SK-N-SH (cell line): ENCODE measurements at regions not wholly inside any gene's neighbourhood (a gene's known extent, or its start where the extent isn't known, plus 50 kb on each side); places are given as distances from the start of the nearest gene placed in this dataset.

Experiments
- CTCF ChIA-PET: fragments of 300-600, 350-600 bp; formaldehyde crosslinking; extraction: SDS; loops from one replicate; lab custom pipeline; 2021; lab: Yijun Ruan, JAX
- POLR2A ChIA-PET: fragments of 350-600 bp; sonication (Branson Sonifier 250); formaldehyde crosslinking; extraction: SDS; loops from one replicate; lab custom pipeline; 2020; ENCODE audit warnings: antibody characterized with exemption, inconsistent platforms; lab: Yijun Ruan, JAX
- DNase-seq: peaks from one replicate; pipeline ENCODE4 v3.0.0; 2012
- H2AFZ ChIP-seq: fragments of 200-600 bp; sonication (generic); 2 replicates; pipeline ENCODE4 v1.8.1; 2016; ENCODE audit warnings: antibody characterized with exemption, mild to moderate bottlenecking, low read depth
- H3F3A ChIP-seq: fragments of 200-600 bp; sonication (generic); replicated peaks from 2 replicates; pipeline ENCODE3; 2016; ENCODE audit warnings: antibody characterized with exemption, mild to moderate bottlenecking; ENCODE audit not compliant: insufficient read depth
- H3K27ac ChIP-seq, 2 experiments: fragments of 200-500 bp in 1 of 2; fragments of 200-600 bp in 1 of 2; sonication (Bioruptor generic) in 1 of 2; sonication (generic), shearing (Covaris generic) in 1 of 2; 2 replicates each; pipeline versions ENCODE4 v1.5.1 to v1.6.1; 2014 to 2016; ENCODE audit warnings: low read depth in 2 of 2, inconsistent platforms in 1 of 2, low read length in 1 of 2, mild to moderate bottlenecking in 1 of 2, mixed read lengths in 1 of 2
- H3K27me3 ChIP-seq: fragments of 200-600 bp; sonication (generic), shearing (Covaris generic); 2 replicates; pipeline ENCODE4 v1.6.1; 2016; ENCODE audit warnings: mixed run types; ENCODE audit not compliant: insufficient read depth
- H3K36me3 ChIP-seq, 2 experiments: fragments of 200-500 bp in 1 of 2; fragments of 200-600 bp in 1 of 2; sonication (Bioruptor generic) in 1 of 2; sonication (generic) in 1 of 2; replicated peaks in 1 of 2; 2 replicates each; pipeline versions ENCODE3 to v1.5.1; 2014 to 2016; ENCODE audit warnings: low read length in 1 of 2, mild to moderate bottlenecking in 1 of 2; ENCODE audit not compliant: insufficient read depth in 2 of 2, control insufficient read depth in 1 of 2
- H3K4me1 ChIP-seq, 2 experiments: fragments of 200-500 bp in 1 of 2; fragments of 200-600 bp in 1 of 2; sonication (Bioruptor generic) in 1 of 2; sonication (generic), shearing (Covaris generic) in 1 of 2; 2 replicates each; pipeline versions ENCODE4 v1.5.1 to v1.6.1; 2014 to 2016; ENCODE audit warnings: low read depth in 1 of 2, low read length in 1 of 2, mixed run types in 1 of 2; ENCODE audit not compliant: insufficient read depth in 2 of 2, control insufficient read depth in 1 of 2
- H3K4me2 ChIP-seq: fragments of 200-600 bp; sonication (generic), shearing (Covaris generic); 2 replicates; pipeline ENCODE4 v1.6.1; 2017; ENCODE audit warnings: mixed run types
- H3K4me3 ChIP-seq, 2 experiments: fragments of 200-500 bp in 1 of 2; fragments of 200-600 bp in 1 of 2; sonication (Bioruptor generic) in 1 of 2; sonication (generic), shearing (Covaris generic) in 1 of 2; 2 replicates each; pipeline versions ENCODE4 v1.5.1 to v1.8.1; 2014 to 2016; ENCODE audit warnings: low read depth in 2 of 2, inconsistent platforms in 1 of 2, low read length in 1 of 2, mild to moderate bottlenecking in 1 of 2, mixed read lengths in 1 of 2, moderate library complexity in 1 of 2
- H3K79me2 ChIP-seq: fragments of 200-600 bp; sonication (generic); 2 replicates; pipeline ENCODE4 v1.8.1; 2017; ENCODE audit warnings: mild to moderate bottlenecking; ENCODE audit not compliant: insufficient read depth
- H3K9ac ChIP-seq: fragments of 200-600 bp; sonication (generic); 2 replicates; pipeline ENCODE4 v1.6.1; 2017; ENCODE audit warnings: mixed run types
- H3K9me2 ChIP-seq: fragments of 200-600 bp; sonication (generic); 2 replicates; pipeline ENCODE4 v1.6.1; 2017; ENCODE audit warnings: mixed run types
- H3K9me3 ChIP-seq: fragments of 200-600 bp; sonication (generic); 2 replicates; pipeline ENCODE4 v1.6.1; 2017; ENCODE audit warnings: mixed run types, mild to moderate bottlenecking, moderate library complexity
- H4K20me1 ChIP-seq: fragments of 200-600 bp; sonication (generic); 2 replicates; pipeline ENCODE4 v1.6.1; 2017; ENCODE audit warnings: mild to moderate bottlenecking, mixed run types; ENCODE audit not compliant: insufficient read depth
- CHD2 ChIP-seq: fragments of 150-350 bp; IDR thresholded peaks from 2 replicates; pipeline ENCODE4 v1.6.1; 2018; ENCODE audit warnings: low read length; ENCODE audit not compliant: partially characterized antibody
- SIN3A ChIP-seq: IDR thresholded peaks from 2 replicates; pipeline ENCODE4 v1.6.1; 2012; ENCODE audit warnings: low read depth, mild to moderate bottlenecking, low read length, moderate library complexity, borderline replicate concordance
- WGBS: methylation state at CpG from one replicate; pipeline ENCODE4 v1.1.6; 2017; ENCODE audit warnings: low lambda C conversion rate; 5-methylcytosine and 5-hydroxymethylcytosine counted together
- TF ChIP-seq, protein P1 (sequence below): IDR thresholded peaks from 2 replicates; pipeline ENCODE4 v1.4.0; 2012; ENCODE audit warnings: low read depth, borderline replicate concordance
- TF ChIP-seq, protein P2 (sequence below): fragments of 200-600 bp; sonication (generic); IDR thresholded peaks from 2 replicates; pipeline ENCODE4 v1.6.1; 2017; ENCODE audit warnings: antibody characterized with exemption, mild to moderate bottlenecking, moderate library complexity
- TF ChIP-seq, protein P3 (sequence below): IDR thresholded peaks from 2 replicates; pipeline ENCODE4; 2012
- TF ChIP-seq, protein P4 (sequence below): IDR thresholded peaks from 2 replicates; pipeline ENCODE4 v1.4.0; 2012; ENCODE audit warnings: low read depth, borderline replicate concordance

DNA sequence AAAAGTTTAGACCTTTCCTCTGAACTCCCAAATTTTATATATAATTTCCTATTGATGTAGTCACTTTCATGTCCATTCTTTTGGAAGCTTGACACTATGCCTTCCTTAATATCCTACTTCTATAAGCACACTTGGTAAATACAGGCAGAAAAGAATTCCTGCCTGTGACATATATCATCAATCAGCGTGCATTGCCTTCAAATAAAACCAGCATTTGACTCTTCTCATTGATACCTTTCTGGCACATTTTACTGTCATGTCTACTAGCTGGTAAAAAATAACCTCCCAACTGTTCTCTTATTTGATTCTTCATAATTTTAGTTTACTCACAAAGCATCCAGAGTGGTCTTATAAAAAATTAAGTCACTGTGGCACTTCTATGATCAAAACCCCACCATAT lies 693.5 kb downstream of the CBLN2 start:
- Histone ChIP-seq H3K27ac (no peak overlapping the region), H3K9me2 (no peaks in the 10 kb centered on the region), H3K4me1 (no peaks in the 10 kb centered on the region), H3K9ac (no peak overlapping the region), H3K79me2 (no peaks in the 10 kb centered on the region), H2AFZ (no peak overlapping the region), H3K27me3 (no peaks in the 10 kb centered on the region), H3K9me3 (no peaks in the 10 kb centered on the region), H3K36me3 (no peaks in the 10 kb centered on the region), H3K4me3 (no peak overlapping the region), H4K20me1 (no peaks in the 10 kb centered on the region), H3F3A (no peaks in the 10 kb centered on the region), H3K4me2 (no peak overlapping the region)
- TF ChIP-seq, protein P1, sequence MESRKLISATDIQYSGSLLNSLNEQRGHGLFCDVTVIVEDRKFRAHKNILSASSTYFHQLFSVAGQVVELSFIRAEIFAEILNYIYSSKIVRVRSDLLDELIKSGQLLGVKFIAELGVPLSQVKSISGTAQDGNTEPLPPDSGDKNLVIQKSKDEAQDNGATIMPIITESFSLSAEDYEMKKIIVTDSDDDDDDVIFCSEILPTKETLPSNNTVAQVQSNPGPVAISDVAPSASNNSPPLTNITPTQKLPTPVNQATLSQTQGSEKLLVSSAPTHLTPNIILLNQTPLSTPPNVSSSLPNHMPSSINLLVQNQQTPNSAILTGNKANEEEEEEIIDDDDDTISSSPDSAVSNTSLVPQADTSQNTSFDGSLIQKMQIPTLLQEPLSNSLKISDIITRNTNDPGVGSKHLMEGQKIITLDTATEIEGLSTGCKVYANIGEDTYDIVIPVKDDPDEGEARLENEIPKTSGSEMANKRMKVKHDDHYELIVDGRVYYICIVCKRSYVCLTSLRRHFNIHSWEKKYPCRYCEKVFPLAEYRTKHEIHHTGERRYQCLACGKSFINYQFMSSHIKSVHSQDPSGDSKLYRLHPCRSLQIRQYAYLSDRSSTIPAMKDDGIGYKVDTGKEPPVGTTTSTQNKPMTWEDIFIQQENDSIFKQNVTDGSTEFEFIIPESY: no peak
- POLR2A ChIA-PET: no interaction called here
- no peak for DNase-seq
- CTCF ChIA-PET: interaction anchor here (1.1 kb wide), 1 partner anchor 11 kb away, joined by 3 read pairs; no protein-coding TSS in a partner anchor
- WGBS: 47% methylated on average over 1 of the region's 1 CpG

DNA sequence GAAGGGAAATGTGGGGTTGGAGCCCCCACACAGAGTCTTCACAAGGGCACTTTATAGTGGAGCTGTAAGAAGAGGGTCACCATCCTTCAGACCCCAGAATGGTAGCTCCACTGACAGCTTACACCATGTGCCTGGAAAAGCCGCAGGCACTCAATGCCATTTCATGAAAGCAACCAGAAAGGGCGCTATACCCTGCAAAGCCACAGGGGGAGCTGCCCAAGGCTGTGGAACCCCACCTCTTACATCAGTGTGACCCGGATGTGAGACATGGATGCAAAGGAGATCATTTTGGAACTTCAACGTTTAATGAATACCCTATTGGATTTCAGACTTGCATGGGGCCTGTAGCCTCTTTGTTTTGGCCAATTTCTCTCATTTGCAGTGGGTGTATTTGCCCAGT lies 694.7 kb downstream of the CBLN2 start:
- H3F3A ChIP-seq: no peaks in the 10 kb centered on the region
- no peaks in the 10 kb centered on the region for H3K79me2 ChIP-seq
- no peaks in the 10 kb centered on the region; a peak in 1 of 4 replicates for H3K4me1 ChIP-seq
- no peak overlapping the region for H3K9ac ChIP-seq
- no peak for TF ChIP-seq CHD2
- TF ChIP-seq, protein P2, sequence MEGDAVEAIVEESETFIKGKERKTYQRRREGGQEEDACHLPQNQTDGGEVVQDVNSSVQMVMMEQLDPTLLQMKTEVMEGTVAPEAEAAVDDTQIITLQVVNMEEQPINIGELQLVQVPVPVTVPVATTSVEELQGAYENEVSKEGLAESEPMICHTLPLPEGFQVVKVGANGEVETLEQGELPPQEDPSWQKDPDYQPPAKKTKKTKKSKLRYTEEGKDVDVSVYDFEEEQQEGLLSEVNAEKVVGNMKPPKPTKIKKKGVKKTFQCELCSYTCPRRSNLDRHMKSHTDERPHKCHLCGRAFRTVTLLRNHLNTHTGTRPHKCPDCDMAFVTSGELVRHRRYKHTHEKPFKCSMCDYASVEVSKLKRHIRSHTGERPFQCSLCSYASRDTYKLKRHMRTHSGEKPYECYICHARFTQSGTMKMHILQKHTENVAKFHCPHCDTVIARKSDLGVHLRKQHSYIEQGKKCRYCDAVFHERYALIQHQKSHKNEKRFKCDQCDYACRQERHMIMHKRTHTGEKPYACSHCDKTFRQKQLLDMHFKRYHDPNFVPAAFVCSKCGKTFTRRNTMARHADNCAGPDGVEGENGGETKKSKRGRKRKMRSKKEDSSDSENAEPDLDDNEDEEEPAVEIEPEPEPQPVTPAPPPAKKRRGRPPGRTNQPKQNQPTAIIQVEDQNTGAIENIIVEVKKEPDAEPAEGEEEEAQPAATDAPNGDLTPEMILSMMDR: peak; percentile 28; the same call in 1 of the 2 replicates
- 45% methylated on average over 4 of the region's 4 CpGs for WGBS
- H3K9me3 ChIP-seq: no peaks in the 10 kb centered on the region
- POLR2A ChIA-PET: no interaction called here
- CTCF ChIA-PET: no interaction called here
- no peak overlapping the region for H3K4me2 ChIP-seq
- no peaks in the 10 kb centered on the region for H3K36me3 ChIP-seq
- no peaks in the 10 kb centered on the region for H3K9me2 ChIP-seq
- no peak overlapping the region for H3K27ac ChIP-seq
- no peaks in the 10 kb centered on the region for H3K27me3 ChIP-seq
- H2AFZ ChIP-seq: no peak overlapping the region
- DNase-seq: no peak
- H4K20me1 ChIP-seq: no peaks in the 10 kb centered on the region
- H3K4me3 ChIP-seq: no peak overlapping the region

DNA sequence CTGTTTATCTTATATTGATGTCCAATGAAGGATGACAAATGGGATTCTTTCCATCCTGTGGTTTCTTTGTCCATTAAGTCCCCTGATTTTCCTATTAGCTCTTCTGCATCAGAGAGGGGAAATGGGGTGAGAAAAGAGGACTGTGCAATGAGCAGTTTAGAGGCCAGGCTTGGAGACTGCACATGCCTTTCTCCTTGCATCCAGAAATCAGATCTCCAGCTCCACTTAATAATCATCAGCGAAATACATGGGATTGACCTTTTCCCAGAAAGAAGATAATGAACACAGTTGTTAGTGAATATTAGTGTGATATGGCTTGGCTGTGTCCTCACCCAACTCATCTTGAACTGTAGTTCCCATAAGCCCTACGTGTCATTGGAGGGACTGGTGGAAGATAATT lies 697.4 kb downstream of the CBLN2 start:
- Histone ChIP-seq H3K9ac (no peak overlapping the region), H3K79me2 (no peaks in the 10 kb centered on the region), H3K4me2 (no peak overlapping the region), H3K36me3 (no peaks in the 10 kb centered on the region), H2AFZ (no peak overlapping the region), H3F3A (no peaks in the 10 kb centered on the region), H4K20me1 (no peaks in the 10 kb centered on the region), H3K9me3 (no peaks in the 10 kb centered on the region), H3K9me2 (no peaks in the 10 kb centered on the region), H3K4me1 (no peaks in the 10 kb centered on the region; a peak in 1 of 4 replicates), H3K4me3 (no peak overlapping the region), H3K27ac (no peak overlapping the region), H3K27me3 (no peaks in the 10 kb centered on the region)
- 32% methylated on average over 2 of the region's 2 CpGs for WGBS
- ChIA-PET CTCF (no interaction called here), POLR2A (no interaction called here)
- TF ChIP-seq, protein P3, sequence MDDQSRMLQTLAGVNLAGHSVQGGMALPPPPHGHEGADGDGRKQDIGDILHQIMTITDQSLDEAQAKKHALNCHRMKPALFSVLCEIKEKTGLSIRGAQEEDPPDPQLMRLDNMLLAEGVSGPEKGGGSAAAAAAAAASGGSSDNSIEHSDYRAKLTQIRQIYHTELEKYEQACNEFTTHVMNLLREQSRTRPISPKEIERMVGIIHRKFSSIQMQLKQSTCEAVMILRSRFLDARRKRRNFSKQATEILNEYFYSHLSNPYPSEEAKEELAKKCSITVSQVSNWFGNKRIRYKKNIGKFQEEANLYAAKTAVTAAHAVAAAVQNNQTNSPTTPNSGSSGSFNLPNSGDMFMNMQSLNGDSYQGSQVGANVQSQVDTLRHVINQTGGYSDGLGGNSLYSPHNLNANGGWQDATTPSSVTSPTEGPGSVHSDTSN: no peak
- TF ChIP-seq, protein P1: no peak
- no peak for TF ChIP-seq SIN3A
- TF ChIP-seq, protein P4, sequence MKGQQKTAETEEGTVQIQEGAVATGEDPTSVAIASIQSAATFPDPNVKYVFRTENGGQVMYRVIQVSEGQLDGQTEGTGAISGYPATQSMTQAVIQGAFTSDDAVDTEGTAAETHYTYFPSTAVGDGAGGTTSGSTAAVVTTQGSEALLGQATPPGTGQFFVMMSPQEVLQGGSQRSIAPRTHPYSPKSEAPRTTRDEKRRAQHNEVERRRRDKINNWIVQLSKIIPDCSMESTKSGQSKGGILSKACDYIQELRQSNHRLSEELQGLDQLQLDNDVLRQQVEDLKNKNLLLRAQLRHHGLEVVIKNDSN: no peak
- DNase-seq: no peak
